Neural crest cell (in vitro differentiated cells): ENCODE measurements at regions not wholly inside any gene's neighbourhood (a gene's known extent, or its start where the extent isn't known, plus 50 kb on each side); places are given as distances from the start of the nearest gene placed in this dataset.

Experiments
- DNase-seq: peaks from one replicate; pipeline ENCODE4 v3.0.0; 2021; ENCODE audit warnings: low read depth, mixed read lengths, low spot score
- H3K27ac Mint-ChIP-seq: one replicate; pipeline ENCODE4 v1.8.0; 2021; ENCODE audit warnings: mild to moderate bottlenecking, mixed read lengths; ENCODE audit not compliant: unreplicated experiment
- H3K27me3 Mint-ChIP-seq: 2 replicates; pipeline ENCODE4 v1.8.0; 2021; ENCODE audit warnings: low read depth, mild to moderate bottlenecking, mixed read lengths
- H3K36me3 Mint-ChIP-seq: 2 replicates; pipeline ENCODE4 v1.8.0; 2021; ENCODE audit warnings: low read depth, mild to moderate bottlenecking, mixed read lengths
- H3K4me1 Mint-ChIP-seq: 2 replicates; pipeline ENCODE4 v1.8.0; 2021; ENCODE audit warnings: mixed read lengths
- H3K4me3 Mint-ChIP-seq: one replicate; pipeline ENCODE4 v1.8.0; 2021; ENCODE audit warnings: mild to moderate bottlenecking, mixed read lengths
- H3K9me3 Mint-ChIP-seq: 2 replicates; pipeline ENCODE4 v1.8.0; 2021; ENCODE audit warnings: mixed read lengths
- CTCF ChIP-seq: fragments of 200-600 bp; sonication (generic); conservative IDR thresholded peaks from 2 replicates; pipeline ENCODE4 v1.5.0; 2021; ENCODE audit warnings: antibody characterized with exemption, mild to moderate bottlenecking

- no peak for TF ChIP-seq CTCF
- Mint-ChIP-seq H3K36me3 (no peaks in the 10 kb centered on the region), H3K27ac (no peak overlapping the region), H3K4me1 (peaks cover 4% of the 10 kb centered on the region), H3K27me3 (no peaks in the 10 kb centered on the region), H3K9me3 (peaks cover 5% of the 10 kb centered on the region), H3K4me3 (no peak overlapping the region)
- no peak for DNase-seq
Measured at GRCh38 chrX:87813566-87813965, 296.0 kb downstream of the KLHL4 start.

- Mint-ChIP-seq H3K4me3 (no peak overlapping the region), H3K27ac (no peak overlapping the region), H3K36me3 (no peaks in the 10 kb centered on the region), H3K4me1 (peaks cover 3% of the 10 kb centered on the region), H3K9me3 (peaks cover 2% of the 10 kb centered on the region), H3K27me3 (no peaks in the 10 kb centered on the region)
- no peak for DNase-seq
- no peak for TF ChIP-seq CTCF
Measured at GRCh38 chrX:87846956-87847355, 329.4 kb downstream of the KLHL4 start.

GRCh38 chrX:87873347-87873941 is 355.8 kb downstream of the KLHL4 start:
- DNase-seq, result no peak
- Mint-ChIP-seq H3K36me3 (no peaks in the 10 kb centered on the region), H3K9me3 (peaks cover 4% of the 10 kb centered on the region), H3K4me3 (no peak overlapping the region), H3K4me1 (no peaks in the 10 kb centered on the region), H3K27me3 (no peaks in the 10 kb centered on the region), H3K27ac (no peak overlapping the region)
- TF ChIP-seq CTCF, result no peak

GRCh38 chrX:87874043-87874442 is 356.4 kb downstream of the KLHL4 start:
- Mint-ChIP-seq H3K4me3 (no peak overlapping the region), H3K36me3 (no peaks in the 10 kb centered on the region), H3K27me3 (no peaks in the 10 kb centered on the region), H3K27ac (no peak overlapping the region), H3K4me1 (no peaks in the 10 kb centered on the region), H3K9me3 (peaks cover 6% of the 10 kb centered on the region)
- no peak for DNase-seq
- no peak for TF ChIP-seq CTCF

GRCh38 chrX:87878926-87879325 is 361.3 kb downstream of the KLHL4 start:
- DNase-seq, result no peak
- Mint-ChIP-seq H3K36me3 (no peaks in the 10 kb centered on the region), H3K4me3 (no peak overlapping the region), H3K27ac (no peak overlapping the region), H3K27me3 (no peaks in the 10 kb centered on the region), H3K4me1 (no peaks in the 10 kb centered on the region), H3K9me3 (peaks cover 5% of the 10 kb centered on the region)
- no peak for TF ChIP-seq CTCF
